AG10803 (cell line): ENCODE measurements at regions not wholly inside any gene's neighbourhood (a gene's known extent, or its start where the extent isn't known, plus 50 kb on each side); places are given as distances from the start of the nearest gene placed in this dataset.

Experiments
- DNase-seq: peaks from one replicate; pipeline ENCODE4 v3.0.0; 2010; ENCODE audit warnings: low read depth
- H3K4me3 ChIP-seq: 2 replicates; pipeline ENCODE4 v1.5.1; 2011; ENCODE audit warnings: mild to moderate bottlenecking, low read length, control low read depth
- TF ChIP-seq, protein P1 (sequence below): conservative IDR thresholded peaks from 2 replicates; pipeline ENCODE4 v1.5.1; 2011; ENCODE audit warnings: mild to moderate bottlenecking, low read length, control low read depth, inconsistent platforms

GRCh38 chr2:199118673-199119112, 339.0 kb downstream of the SATB2 start:
- TF ChIP-seq, protein P1, sequence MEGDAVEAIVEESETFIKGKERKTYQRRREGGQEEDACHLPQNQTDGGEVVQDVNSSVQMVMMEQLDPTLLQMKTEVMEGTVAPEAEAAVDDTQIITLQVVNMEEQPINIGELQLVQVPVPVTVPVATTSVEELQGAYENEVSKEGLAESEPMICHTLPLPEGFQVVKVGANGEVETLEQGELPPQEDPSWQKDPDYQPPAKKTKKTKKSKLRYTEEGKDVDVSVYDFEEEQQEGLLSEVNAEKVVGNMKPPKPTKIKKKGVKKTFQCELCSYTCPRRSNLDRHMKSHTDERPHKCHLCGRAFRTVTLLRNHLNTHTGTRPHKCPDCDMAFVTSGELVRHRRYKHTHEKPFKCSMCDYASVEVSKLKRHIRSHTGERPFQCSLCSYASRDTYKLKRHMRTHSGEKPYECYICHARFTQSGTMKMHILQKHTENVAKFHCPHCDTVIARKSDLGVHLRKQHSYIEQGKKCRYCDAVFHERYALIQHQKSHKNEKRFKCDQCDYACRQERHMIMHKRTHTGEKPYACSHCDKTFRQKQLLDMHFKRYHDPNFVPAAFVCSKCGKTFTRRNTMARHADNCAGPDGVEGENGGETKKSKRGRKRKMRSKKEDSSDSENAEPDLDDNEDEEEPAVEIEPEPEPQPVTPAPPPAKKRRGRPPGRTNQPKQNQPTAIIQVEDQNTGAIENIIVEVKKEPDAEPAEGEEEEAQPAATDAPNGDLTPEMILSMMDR: no peak

DNA sequence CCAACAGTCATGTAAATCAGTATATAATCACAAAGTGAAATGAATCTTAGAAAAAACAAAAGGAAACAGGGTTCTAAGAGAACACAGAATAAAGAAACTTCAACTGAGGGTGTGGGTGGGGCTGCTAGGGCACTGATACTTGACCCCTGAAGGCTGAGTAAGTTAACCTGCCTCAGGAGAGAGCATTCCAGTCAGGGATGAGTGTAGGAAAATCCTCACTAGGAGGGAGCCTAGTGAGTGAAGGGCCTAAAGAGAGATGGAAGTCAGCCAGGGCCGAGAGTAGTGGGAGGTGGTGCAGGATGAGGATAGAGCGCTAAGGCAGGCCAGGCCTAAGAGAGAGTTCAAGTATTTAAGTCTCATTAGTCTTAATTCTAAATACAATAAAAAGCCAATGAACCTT, 342.6 kb downstream of the SATB2 start:
- no peak overlapping the region for H3K4me3 ChIP-seq
- TF ChIP-seq, protein P1: no peak
- no peak for DNase-seq

More at GRCh38 chr2:199118673-199119112, 339.0 kb downstream of the SATB2 start:
- no peak overlapping the region for H3K4me3 ChIP-seq
- no peak for DNase-seq

- TF ChIP-seq, protein P1: no peak
- no peak for DNase-seq
- H3K4me3 ChIP-seq: no peak overlapping the region
These were observed 344.6 kb downstream of the SATB2 start for GRCh38 chr2:199113111-199113510.

- H3K4me3 ChIP-seq: no peak overlapping the region
- TF ChIP-seq, protein P1: no peak
- peak; percentile 51 for DNase-seq
These were observed 346.3 kb downstream of the SATB2 start for GRCh38 chr2:199111458-199111857.

- no peak overlapping the region for H3K4me3 ChIP-seq
- DNase-seq: peak; percentile 46
- TF ChIP-seq, protein P1: no peak
These were observed 349.7 kb downstream of the SATB2 start for GRCh38 chr2:199108056-199108455.

DNA sequence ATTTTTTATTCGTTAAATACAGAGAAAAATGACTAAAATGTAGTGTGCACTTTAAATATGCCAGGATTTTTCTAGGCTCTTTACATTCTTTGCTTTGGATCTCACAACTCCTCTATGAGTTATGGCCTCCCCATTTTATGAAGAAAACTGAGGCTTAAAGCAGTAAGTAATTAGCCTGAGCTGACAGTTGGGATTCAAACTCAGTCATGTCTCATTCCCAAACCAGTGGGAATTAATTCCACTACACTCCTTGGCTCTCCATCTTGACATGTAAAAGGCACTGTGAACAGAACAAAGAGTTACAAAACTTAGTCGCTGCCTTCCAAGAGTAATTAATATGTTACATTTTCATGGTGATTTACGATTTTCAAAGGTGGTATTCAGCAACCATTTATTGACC, 351.9 kb downstream of the SATB2 start:
- TF ChIP-seq, protein P1: no peak
- no peak overlapping the region for H3K4me3 ChIP-seq
- DNase-seq: no peak

GRCh38 chr2:199101487-199101886, 356.3 kb downstream of the SATB2 start:
- DNase-seq: no peak
- TF ChIP-seq, protein P1: no peak
- no peak overlapping the region for H3K4me3 ChIP-seq
